ENCODE measurements at regions not wholly inside any gene's neighbourhood (a gene's known extent, or its start where the extent isn't known, plus 50 kb on each side); places are given as distances from the start of the nearest gene placed in this dataset.

DNA sequence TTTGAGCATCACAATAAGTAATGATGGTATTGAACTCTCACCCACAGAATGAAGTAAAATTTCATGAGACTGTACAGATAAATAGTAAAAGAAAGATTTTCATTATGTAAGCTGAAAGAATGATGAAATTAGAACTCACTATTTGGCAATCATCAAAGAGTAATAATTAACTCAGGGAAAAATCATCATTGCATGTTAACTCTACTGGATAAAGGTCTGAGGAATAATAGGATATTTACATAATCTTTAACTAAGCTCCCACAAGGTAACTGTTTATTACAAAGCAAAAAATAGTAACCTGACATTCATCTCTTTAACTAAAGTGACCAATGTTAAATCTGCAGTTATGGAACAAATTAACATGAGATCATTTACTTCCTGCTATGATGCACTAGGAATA lies 739.9 kb downstream of the FAM181B start:
- FAIRE-seq: no peak
- TF ChIP-seq TAF1 (IDR thresholded peaks at IDR 0.05; ENCODE audit: borderline replicate concordance, low read depth, low read length) (no peak), POLR2AphosphoS5 (IDR thresholded peaks at IDR 0.05; ENCODE audit: low read depth, low read length) (no peak), POLR2A (IDR thresholded peaks at IDR 0.05; ENCODE audit: low read depth, low read length) (no peak)

DNA sequence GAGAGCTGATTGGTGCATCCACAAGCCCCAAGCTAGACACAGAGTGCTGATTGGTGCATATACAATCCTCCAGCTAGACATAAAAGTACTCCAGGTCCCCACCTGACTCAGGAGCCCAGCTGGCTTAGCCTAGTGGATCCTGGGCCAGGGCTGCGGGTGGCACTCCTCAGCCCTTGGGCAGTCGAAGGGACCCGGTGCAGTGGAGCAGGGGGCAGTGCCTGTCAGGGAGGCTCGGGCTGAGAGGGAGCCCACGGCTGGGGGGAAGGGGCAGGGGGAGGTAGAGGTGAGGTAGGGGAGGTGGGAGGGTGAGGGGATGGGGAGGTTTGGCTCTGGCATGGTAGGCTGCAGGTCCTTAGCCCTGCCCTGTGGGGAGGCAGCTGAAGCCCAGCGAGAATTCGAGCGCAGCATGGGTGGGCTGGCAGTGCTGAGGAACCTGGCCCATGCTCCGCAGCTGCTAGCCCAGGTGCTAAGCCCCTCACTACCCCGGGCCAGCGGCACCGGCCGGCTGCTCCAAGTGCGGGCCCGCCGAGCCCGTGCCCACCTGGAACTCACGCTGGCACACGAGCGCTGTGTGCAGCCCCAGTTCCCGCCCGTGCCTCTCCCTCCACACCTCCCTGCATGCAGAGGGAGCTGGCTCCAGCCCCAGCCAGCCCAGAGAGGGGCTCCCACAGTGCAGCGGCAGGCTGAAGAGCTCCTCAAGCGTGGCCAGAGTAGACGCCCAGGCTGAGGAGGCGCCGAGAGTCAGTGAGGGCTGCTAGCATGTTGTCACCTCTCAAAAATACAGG lies 742.8 kb downstream of the FAM181B start:
- no peak for TF ChIP-seq TAF1 (IDR thresholded peaks at IDR 0.05; ENCODE audit: borderline replicate concordance, low read depth, low read length)
- TF ChIP-seq POLR2AphosphoS5 (IDR thresholded peaks at IDR 0.05; ENCODE audit: low read depth, low read length): no peak
- no peak for TF ChIP-seq POLR2A (IDR thresholded peaks at IDR 0.05; ENCODE audit: low read depth, low read length)
- no peak for FAIRE-seq
- DNase-seq (ENCODE audit: insufficient read length): no peak

More for the DNA sequence above, 739.9 kb downstream of the FAM181B start:
- DNase-seq (ENCODE audit: insufficient read length): no peak

DNA sequence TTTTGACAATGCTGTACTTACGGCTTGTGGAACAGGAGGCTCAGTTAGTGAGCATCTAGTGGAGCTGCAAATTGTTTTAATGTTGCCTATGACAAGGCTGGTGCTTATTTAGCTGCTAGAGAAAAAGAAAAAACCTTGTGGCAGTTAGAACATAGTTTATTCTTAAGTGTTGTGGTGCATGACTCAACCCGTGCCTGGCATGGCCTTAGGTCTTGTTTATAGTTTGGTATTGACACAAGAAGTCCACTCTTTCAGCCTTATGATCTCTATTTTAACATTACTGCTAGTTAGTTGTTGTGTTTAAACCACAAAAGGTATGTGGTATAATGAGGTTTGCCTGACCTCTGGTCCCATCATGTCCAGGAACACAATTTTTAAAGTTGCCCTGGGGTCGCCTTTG lies 744.6 kb downstream of the FAM181B start:
- TF ChIP-seq POLR2AphosphoS5 (IDR thresholded peaks at IDR 0.05; ENCODE audit: low read depth, low read length) (no peak), POLR2A (IDR thresholded peaks at IDR 0.05; ENCODE audit: low read depth, low read length) (no peak), TAF1 (IDR thresholded peaks at IDR 0.05; ENCODE audit: borderline replicate concordance, low read depth, low read length) (no peak)
- FAIRE-seq: no peak
- DNase-seq (ENCODE audit: insufficient read length): no peak

DNA sequence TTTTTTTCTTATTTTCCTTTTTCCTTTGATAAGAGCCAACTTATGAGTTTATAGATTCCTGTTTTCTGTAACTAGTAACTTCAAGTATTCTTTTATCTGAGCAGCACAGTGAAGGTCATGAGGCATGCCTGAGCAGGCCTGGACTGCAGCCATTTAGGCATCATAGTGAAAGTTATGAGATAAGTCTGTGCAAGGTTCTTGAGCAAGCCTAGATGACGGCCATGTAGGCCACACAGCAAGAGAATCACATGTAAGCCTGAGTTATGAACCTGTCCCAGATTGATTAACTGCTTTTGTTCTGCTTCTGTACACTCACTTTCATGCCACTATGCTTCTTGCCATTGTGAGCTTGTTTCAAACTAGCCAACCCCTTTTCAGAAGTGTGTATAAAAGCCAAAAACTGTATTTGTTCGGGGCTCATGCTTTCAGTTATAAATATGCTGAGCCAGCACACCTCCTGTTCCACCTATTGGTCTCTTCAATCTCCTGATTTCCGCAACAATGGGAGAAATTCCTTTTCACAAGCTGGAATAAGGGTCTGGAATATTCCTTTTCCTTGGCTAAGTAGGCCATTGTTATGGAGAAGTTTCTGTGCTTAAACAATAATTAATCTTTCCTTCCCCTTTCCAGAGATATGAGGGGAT lies 745.7 kb downstream of the FAM181B start:
- FAIRE-seq (peak; percentile 79), DNase-seq (ENCODE audit: insufficient read length) (no peak)
- no peak for TF ChIP-seq POLR2AphosphoS5 (IDR thresholded peaks at IDR 0.05; ENCODE audit: low read depth, low read length)
- no peak for TF ChIP-seq POLR2A (IDR thresholded peaks at IDR 0.05; ENCODE audit: low read depth, low read length)
- TF ChIP-seq TAF1 (IDR thresholded peaks at IDR 0.05; ENCODE audit: borderline replicate concordance, low read depth, low read length): no peak

DNA sequence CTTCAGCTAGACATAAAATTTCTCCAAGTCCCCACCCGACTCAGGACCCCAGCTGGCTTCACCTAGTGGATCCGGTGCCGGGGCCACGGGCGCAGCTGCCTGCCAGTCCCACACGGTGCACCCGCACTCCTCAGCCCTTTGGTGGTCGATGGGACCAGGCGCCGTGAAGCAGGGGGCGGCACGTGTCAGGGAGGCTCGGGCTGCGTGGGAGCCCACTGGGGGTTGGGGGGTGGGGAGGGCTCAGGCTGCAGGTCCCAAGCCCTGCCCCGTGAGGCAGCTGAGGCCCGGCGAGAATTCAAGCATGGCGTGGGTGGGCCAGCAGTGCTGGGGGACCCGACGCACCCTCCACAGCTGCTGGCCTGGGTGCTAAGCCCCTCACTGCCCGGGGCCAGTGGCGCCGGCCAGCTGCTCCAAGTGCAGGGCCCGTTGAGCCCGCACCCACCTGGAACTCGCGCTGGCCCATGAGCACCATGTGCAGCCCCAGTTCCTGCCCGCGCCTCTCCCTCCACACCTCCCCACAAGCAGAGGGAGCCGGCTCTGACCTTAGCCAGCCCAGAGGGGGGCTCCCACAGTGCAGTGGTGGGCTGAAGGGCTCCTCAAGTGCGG lies 747.0 kb downstream of the FAM181B start:
- FAIRE-seq: no peak
- DNase-seq (ENCODE audit: insufficient read length): no peak
- TF ChIP-seq POLR2A (IDR thresholded peaks at IDR 0.05; ENCODE audit: low read depth, low read length) (no peak), TAF1 (IDR thresholded peaks at IDR 0.05; ENCODE audit: borderline replicate concordance, low read depth, low read length) (no peak), POLR2AphosphoS5 (IDR thresholded peaks at IDR 0.05; ENCODE audit: low read depth, low read length) (no peak)

DNA sequence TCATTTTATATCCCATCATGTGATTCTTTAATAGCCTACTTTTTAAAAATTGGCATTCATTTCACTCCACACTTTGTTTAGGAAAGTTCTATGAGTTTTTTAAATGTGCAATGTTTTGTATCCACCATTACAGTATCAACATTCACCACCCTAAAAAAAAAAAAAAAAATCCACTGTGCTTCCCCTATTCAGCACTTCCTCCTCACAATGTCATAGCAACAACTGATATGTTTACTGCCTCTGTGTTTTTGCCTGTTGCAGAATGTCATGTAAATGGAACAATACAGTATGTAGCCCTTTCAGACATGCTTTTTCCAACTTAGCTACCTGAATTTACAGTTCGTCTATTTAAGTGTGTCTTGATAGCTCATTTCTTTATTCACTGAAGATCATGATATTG lies 754.2 kb downstream of the FAM181B start:
- FAIRE-seq: no peak
- no peak for DNase-seq (ENCODE audit: insufficient read length)
- TF ChIP-seq POLR2AphosphoS5 (IDR thresholded peaks at IDR 0.05; ENCODE audit: low read depth, low read length) (no peak), TAF1 (IDR thresholded peaks at IDR 0.05; ENCODE audit: borderline replicate concordance, low read depth, low read length) (no peak)

DNA sequence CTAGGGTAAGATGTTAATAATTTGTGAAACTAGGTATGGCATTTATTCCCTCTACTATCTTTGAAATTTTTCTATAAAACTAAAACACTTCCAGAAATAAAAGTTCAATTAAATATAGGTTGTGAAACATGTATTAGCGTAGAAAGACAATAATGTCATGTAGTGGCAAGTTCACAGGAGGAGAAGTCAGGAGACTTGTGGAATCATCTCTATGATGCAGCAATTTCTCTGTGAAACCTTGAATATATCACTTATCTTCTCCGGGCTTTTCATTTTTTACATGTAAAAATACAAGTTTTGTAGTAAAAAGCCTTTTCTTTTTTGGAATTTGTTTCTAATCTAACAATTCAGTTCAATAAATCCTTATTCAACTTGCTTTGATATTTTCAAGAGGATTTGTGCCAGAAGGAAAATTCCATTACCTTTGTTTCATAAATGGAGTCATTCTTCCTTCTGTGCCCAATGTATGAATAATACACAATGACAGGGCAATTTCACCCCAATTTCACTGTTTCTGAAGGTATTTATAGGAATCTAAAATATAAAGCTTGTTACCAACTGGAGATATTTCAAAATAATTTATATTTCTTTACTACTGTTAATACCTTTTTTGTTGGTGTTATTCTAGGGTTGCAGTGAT lies 758.3 kb downstream of the FAM181B start:
- no peak for FAIRE-seq
- TF ChIP-seq TAF1 (IDR thresholded peaks at IDR 0.05; ENCODE audit: borderline replicate concordance, low read depth, low read length) (no peak), POLR2AphosphoS5 (IDR thresholded peaks at IDR 0.05; ENCODE audit: low read depth, low read length) (no peak)
- no peak for DNase-seq (ENCODE audit: insufficient read length)

DNA sequence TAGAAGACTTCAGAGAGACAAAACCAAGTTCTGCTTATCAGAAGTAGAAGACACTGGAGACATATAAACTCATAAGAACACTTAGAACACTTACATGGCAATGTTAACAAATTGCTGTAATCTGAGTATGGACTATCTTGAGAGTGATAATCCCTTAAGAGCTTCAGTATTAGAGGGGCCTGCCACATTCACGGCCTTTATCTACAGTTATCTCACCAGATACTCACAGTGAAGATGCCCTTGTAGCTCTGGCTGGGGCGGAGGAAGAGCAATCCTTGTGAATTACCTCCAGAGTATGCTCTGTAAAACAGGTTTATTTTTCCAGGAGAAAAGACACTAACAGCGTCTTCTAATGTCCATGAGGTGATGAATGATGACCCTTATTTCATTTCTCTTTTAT lies 762.8 kb downstream of the FAM181B start:
- FAIRE-seq (no peak), DNase-seq (ENCODE audit: insufficient read length) (no peak)
- TF ChIP-seq POLR2A (IDR thresholded peaks at IDR 0.05; ENCODE audit: low read depth, low read length) (no peak), POLR2AphosphoS5 (IDR thresholded peaks at IDR 0.05; ENCODE audit: low read depth, low read length) (no peak), TAF1 (IDR thresholded peaks at IDR 0.05; ENCODE audit: borderline replicate concordance, low read depth, low read length) (no peak)

DNA sequence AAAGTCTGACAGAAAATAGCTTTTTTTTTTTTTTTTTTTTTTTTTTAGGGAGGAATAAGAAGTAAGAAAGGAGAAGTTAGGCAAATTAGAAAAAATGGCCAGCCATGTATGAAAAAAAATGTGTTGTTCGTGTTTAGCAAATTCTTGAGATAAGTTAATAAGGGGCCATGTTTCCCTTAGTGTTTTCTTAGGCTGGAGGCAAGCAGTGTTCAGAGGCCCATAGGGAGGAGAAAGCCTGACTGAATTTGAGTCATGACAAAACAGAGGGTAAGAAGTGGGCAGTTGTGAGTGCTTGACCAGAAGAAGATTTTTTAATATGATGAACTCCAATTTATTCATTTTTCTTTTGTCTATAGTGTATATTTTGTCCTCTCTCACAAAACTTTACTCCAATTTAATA lies 766.4 kb downstream of the FAM181B start:
- TF ChIP-seq TAF1 (IDR thresholded peaks at IDR 0.05; ENCODE audit: borderline replicate concordance, low read depth, low read length) (no peak), POLR2A (IDR thresholded peaks at IDR 0.05; ENCODE audit: low read depth, low read length) (no peak), POLR2AphosphoS5 (IDR thresholded peaks at IDR 0.05; ENCODE audit: low read depth, low read length) (no peak)
- DNase-seq (ENCODE audit: insufficient read length) (no peak), FAIRE-seq (no peak)

DNA sequence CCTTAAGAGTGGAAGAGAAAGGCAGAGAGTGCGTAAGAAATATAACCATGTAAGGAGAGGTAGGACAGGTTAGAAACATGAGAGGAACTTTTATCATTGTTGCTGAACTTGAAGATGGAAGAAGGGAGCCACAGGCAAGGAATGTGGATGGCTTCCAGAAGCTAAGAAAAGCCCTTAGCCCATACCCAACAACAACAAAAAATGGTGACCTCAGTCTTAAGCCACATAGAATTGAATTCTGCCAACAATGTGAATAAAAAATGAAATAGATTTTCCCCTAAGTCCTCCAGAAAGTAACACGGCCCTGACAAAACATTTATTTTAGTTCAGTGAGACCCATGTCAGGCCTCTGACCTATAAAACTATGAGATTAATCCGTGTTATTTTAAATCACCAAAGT lies 767.3 kb downstream of the FAM181B start:
- FAIRE-seq: no peak
- no peak for TF ChIP-seq TAF1 (IDR thresholded peaks at IDR 0.05; ENCODE audit: borderline replicate concordance, low read depth, low read length)
- TF ChIP-seq POLR2AphosphoS5 (IDR thresholded peaks at IDR 0.05; ENCODE audit: low read depth, low read length): no peak
- TF ChIP-seq POLR2A (IDR thresholded peaks at IDR 0.05; ENCODE audit: low read depth, low read length): no peak
- DNase-seq (ENCODE audit: insufficient read length): no peak

DNA sequence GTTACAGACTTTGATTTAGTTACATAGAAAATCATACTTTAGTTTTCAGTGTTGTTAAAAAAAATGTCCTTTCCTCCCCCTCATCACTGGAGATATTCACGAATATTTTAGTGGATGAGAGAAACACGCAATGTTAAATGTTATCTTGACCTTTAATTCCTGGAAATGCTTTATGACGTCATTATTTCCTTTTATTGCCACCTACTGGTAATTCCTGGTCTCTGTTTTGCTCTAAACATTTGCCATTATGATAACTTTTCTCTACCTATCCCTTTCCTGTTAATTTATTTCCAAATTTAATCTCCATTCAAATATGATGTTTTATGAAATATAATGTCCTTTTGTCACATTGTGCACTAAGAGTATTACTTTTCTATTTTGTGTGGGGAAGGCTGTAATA lies 770.6 kb downstream of the FAM181B start:
- no peak for DNase-seq (ENCODE audit: insufficient read length)
- TF ChIP-seq TAF1 (IDR thresholded peaks at IDR 0.05; ENCODE audit: borderline replicate concordance, low read depth, low read length): no peak
- no peak for TF ChIP-seq POLR2AphosphoS5 (IDR thresholded peaks at IDR 0.05; ENCODE audit: low read depth, low read length)
- no peak for TF ChIP-seq POLR2A (IDR thresholded peaks at IDR 0.05; ENCODE audit: low read depth, low read length)
- FAIRE-seq: no peak

All from GM12892 (cell line).